SKM-1 treated with dmso at 0.1 percent for 144 hours (cell line): ENCODE measurements at regions not wholly inside any gene's neighbourhood (a gene's known extent, or its start where the extent isn't known, plus 50 kb on each side); places are given as distances from the start of the nearest gene placed in this dataset.
"Not testable (repeated sequence)": the region's sequence is repeated elsewhere in the genome, so short reads cannot be mapped to it uniquely, and the experiment has no call there.

Source experiments
- DNase-seq: peaks from one replicate; lab custom pipeline; 2025; ENCODE audit not compliant: unreplicated experiment; lab: John Stamatoyannopoulos, UW

GRCh38 chr9:20240498-20240897 lies 381.8 kb downstream of the MLLT3 start:
- DNase-seq, result no peak

- DNase-seq, result no peak
Measured at GRCh38 chr9:20238921-20239320, 383.4 kb downstream of the MLLT3 start.

- no peak for DNase-seq
Measured at GRCh38 chr9:20237686-20238085, 384.6 kb downstream of the MLLT3 start.

GRCh38 chr9:20236676-20237075 lies 385.6 kb downstream of the MLLT3 start:
- no peak for DNase-seq

- DNase-seq, result not testable (repeated sequence)
Measured at GRCh38 chr9:20235206-20235605, 387.1 kb downstream of the MLLT3 start.

- no peak for DNase-seq
Measured at GRCh38 chr9:20228096-20228495, 394.2 kb downstream of the MLLT3 start.

GRCh38 chr9:20227166-20227874 lies 395.0 kb downstream of the MLLT3 start:
- no peak for DNase-seq

- DNase-seq, result no peak
Measured at GRCh38 chr9:20226345-20226744, 396.0 kb downstream of the MLLT3 start.

GRCh38 chr9:20225826-20226225 lies 396.5 kb downstream of the MLLT3 start:
- DNase-seq, result no peak

- DNase-seq, result no peak
Measured at GRCh38 chr9:20224756-20225155, 397.5 kb downstream of the MLLT3 start.

- DNase-seq, result no peak
Measured at GRCh38 chr9:20220286-20220685, 402.0 kb downstream of the MLLT3 start.

- no peak for DNase-seq
Measured at GRCh38 chr9:20219437-20219836, 402.9 kb downstream of the MLLT3 start.

- no peak for DNase-seq
Measured at GRCh38 chr9:20217596-20217995, 404.7 kb downstream of the MLLT3 start.

GRCh38 chr9:20216438-20216837 lies 405.9 kb downstream of the MLLT3 start:
- DNase-seq, result no peak

GRCh38 chr9:20215552-20215951 lies 406.7 kb downstream of the MLLT3 start:
- DNase-seq, result no peak

GRCh38 chr9:20212806-20213205 lies 409.5 kb downstream of the MLLT3 start:
- DNase-seq, result no peak

- DNase-seq, result no peak
Measured at GRCh38 chr9:20209391-20210340, 412.6 kb downstream of the MLLT3 start.

GRCh38 chr9:20208961-20209371 lies 413.3 kb downstream of the MLLT3 start:
- no peak for DNase-seq

GRCh38 chr9:20208226-20208625 lies 414.1 kb downstream of the MLLT3 start:
- no peak for DNase-seq

- no peak for DNase-seq
Measured at GRCh38 chr9:20207176-20207575, 415.1 kb downstream of the MLLT3 start.

GRCh38 chr9:20205821-20206220 lies 416.5 kb downstream of the MLLT3 start:
- no peak for DNase-seq

GRCh38 chr9:20200991-20201431 lies 412.2 kb upstream of the SLC24A2 start:
- no peak for DNase-seq
